ENCODE measurements at regions not wholly inside any gene's neighbourhood (a gene's known extent, or its start where the extent isn't known, plus 50 kb on each side); places are given as distances from the start of the nearest gene placed in this dataset.

DNA sequence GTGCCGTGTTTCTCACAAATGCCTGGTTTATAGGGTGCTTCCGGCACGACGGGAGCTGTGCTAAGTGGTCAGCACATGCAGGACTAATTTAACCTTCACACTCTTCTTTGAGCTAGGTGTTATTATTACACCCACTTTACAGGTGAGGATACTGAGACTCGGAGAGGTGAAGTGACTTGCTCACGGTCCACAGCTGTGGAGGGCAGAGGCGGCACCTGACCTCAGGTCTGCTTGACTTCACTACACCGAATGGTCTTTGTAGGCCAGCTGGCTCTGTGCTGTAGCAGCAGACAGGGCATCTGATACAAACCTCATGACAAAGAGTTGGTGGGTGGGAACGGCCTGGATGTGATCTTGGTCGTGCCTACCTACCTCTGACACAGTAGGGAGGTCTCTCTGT, 102.0 kb upstream of the BOD1 start:
- TF ChIP-seq EZH2phosphoT487 (IDR thresholded peaks at IDR 0.05; ENCODE audit: low read length), result no peak
- TF ChIP-seq CTCF (IDR thresholded peaks at IDR 0.05; ENCODE audit: low read length), result no peak
